H1 (cell line): ENCODE measurements at regions not wholly inside any gene's neighbourhood (a gene's known extent, or its start where the extent isn't known, plus 50 kb on each side); places are given as distances from the start of the nearest gene placed in this dataset.

Source experiments
- CTCF ChIA-PET: fragments of 300-600 bp; sonication (Branson Sonifier 250); formaldehyde crosslinking; loops from one replicate; lab custom pipeline; 2021; ENCODE audit not compliant: partially characterized antibody; lab: Charles Lee
- POLR2A ChIA-PET: fragments of 300-600 bp; sonication (Branson Sonifier 250); formaldehyde crosslinking; loops from one replicate; lab custom pipeline; 2021; ENCODE audit warnings: inconsistent platforms; ENCODE audit not compliant: partially characterized antibody; lab: Charles Lee
- DNase-seq, 2 experiments: peaks; one replicate each; pipeline versions ENCODE4 v3.0.0 to v3.0.0-alpha.2; 2010 to 2022; ENCODE audit warnings: low spot score in 2 of 2, low read depth in 1 of 2, mixed read lengths in 1 of 2
- FAIRE-seq: peaks from 2 replicates; lab custom pipeline; 2011; peaks lifted over from hg19 to GRCh38; lab: Jason Lieb, UNC
- H2AFZ ChIP-seq: 2 replicates; pipeline ENCODE4 v1.8.1; 2012; ENCODE audit warnings: low read length, inconsistent platforms
- H2AK5ac ChIP-seq: 2 replicates; pipeline ENCODE4 v1.6.1; 2013; ENCODE audit warnings: low read depth, low read length
- H2BK120ac ChIP-seq: replicated peaks from 2 replicates; pipeline ENCODE3; 2013; ENCODE audit warnings: low read depth, low read length, inconsistent platforms
- H2BK12ac ChIP-seq: 2 replicates; pipeline ENCODE4 v1.6.1; 2013; ENCODE audit warnings: low read depth, low read length
- H2BK15ac ChIP-seq: 2 replicates; pipeline ENCODE4 v1.6.1; 2013; ENCODE audit warnings: low read length
- H2BK20ac ChIP-seq: 2 replicates; pipeline ENCODE4 v1.6.1; 2013; ENCODE audit warnings: low read length
- H2BK5ac ChIP-seq: 2 replicates; pipeline ENCODE4 v1.6.1; 2013; ENCODE audit warnings: low read depth, low read length
- H3K14ac ChIP-seq: 2 replicates; pipeline ENCODE4 v1.6.1; 2013; ENCODE audit warnings: inconsistent platforms; ENCODE audit not compliant: insufficient read length
- H3K18ac ChIP-seq: 2 replicates; pipeline ENCODE4 v1.6.1; 2013; ENCODE audit warnings: low read length; ENCODE audit errors: extremely low read depth
- H3K23ac ChIP-seq: 2 replicates; pipeline ENCODE4 v1.6.1; 2013; ENCODE audit warnings: inconsistent platforms; ENCODE audit not compliant: insufficient read length
- H3K23me2 ChIP-seq: 2 replicates; pipeline ENCODE4 v1.6.1; 2013; ENCODE audit warnings: low read depth, low read length
- H3K27ac ChIP-seq: 2 replicates; pipeline ENCODE4 v1.6.1; 2011; ENCODE audit warnings: low read depth, low read length, inconsistent platforms
- H3K27me3 ChIP-seq, 4 experiments: replicated peaks in 1 of 4; 1 replicate in 1 of 4; 2 replicates in 3 of 4; pipeline versions ENCODE4 v1.6.1 to v1.8.1; 2011 to 2013; ENCODE audit warnings: low read length in 3 of 4, mild to moderate bottlenecking in 3 of 4, inconsistent platforms in 2 of 4, mixed read lengths in 2 of 4, moderate library complexity in 1 of 4; ENCODE audit not compliant: control insufficient read depth in 3 of 4, insufficient read depth in 3 of 4; ENCODE audit errors: extremely low read depth in 1 of 4
- H3K36me3 ChIP-seq, 4 experiments: 2 replicates each; pipeline versions ENCODE4 v1.6.1 to v1.8.1; 2011 to 2013; ENCODE audit warnings: mild to moderate bottlenecking in 4 of 4, low read length in 3 of 4, moderate library complexity in 2 of 4, control low read depth in 1 of 4, inconsistent platforms in 1 of 4; ENCODE audit not compliant: insufficient read depth in 4 of 4, control insufficient read depth in 2 of 4
- H3K4ac ChIP-seq: replicated peaks from 2 replicates; pipeline ENCODE3; 2013; ENCODE audit warnings: low read length, low read depth, mixed read lengths, inconsistent platforms; ENCODE audit not compliant: insufficient read length
- H3K4me1 ChIP-seq, 4 experiments: replicated peaks in 1 of 4; 1 replicate in 1 of 4; 2 replicates in 3 of 4; pipeline versions ENCODE4 v1.6.1 to v1.8.1; 2011 to 2013; ENCODE audit warnings: low read length in 3 of 4, inconsistent platforms in 2 of 4, mixed read lengths in 1 of 4; ENCODE audit not compliant: insufficient read depth in 4 of 4, control insufficient read depth in 3 of 4
- H3K4me2 ChIP-seq, 2 experiments: 2 replicates each; pipeline versions ENCODE4 v1.6.1 to v1.8.1; 2011 to 2013; ENCODE audit warnings: low read depth in 2 of 2, low read length in 2 of 2, control low read depth in 1 of 2, inconsistent platforms in 1 of 2, mild to moderate bottlenecking in 1 of 2; ENCODE audit not compliant: insufficient read depth in 1 of 2
- H3K4me3 ChIP-seq, 4 experiments: fragments of 200-600, 300-600 bp in 1 of 4; sonication (generic), shearing (Covaris generic), sonication (Bioruptor Twin) in 1 of 4; 2 replicates each; pipeline versions ENCODE4 v1.5.1 to v1.8.1; 2011 to 2016; ENCODE audit warnings: low read length in 4 of 4, low read depth in 3 of 4, control low read depth in 2 of 4, inconsistent platforms in 2 of 4, mild to moderate bottlenecking in 2 of 4, mixed read lengths in 1 of 4, moderate library complexity in 1 of 4; ENCODE audit not compliant: insufficient read depth in 2 of 4; ENCODE audit errors: extremely low read depth in 1 of 4
- H3K56ac ChIP-seq: replicated peaks from 2 replicates; pipeline ENCODE3; 2013; ENCODE audit warnings: low read depth, mild to moderate bottlenecking, mixed read lengths, low read length, inconsistent platforms; ENCODE audit not compliant: insufficient read length
- H3K79me1 ChIP-seq: 2 replicates; pipeline ENCODE4 v1.6.1; 2013; ENCODE audit warnings: low read depth, low read length, control low read depth
- H3K79me2 ChIP-seq, 2 experiments: 2 replicates each; pipeline versions ENCODE4 v1.6.1 to v1.8.1; 2012 to 2013; ENCODE audit warnings: low read length in 2 of 2, mild to moderate bottlenecking in 2 of 2, inconsistent platforms in 1 of 2; ENCODE audit not compliant: insufficient read depth in 2 of 2, control insufficient read depth in 1 of 2
- H3K9ac ChIP-seq, 4 experiments: replicated peaks in 1 of 4; 1 replicate in 1 of 4; 2 replicates in 3 of 4; pipeline versions ENCODE4 v1.6.1 to v1.8.1; 2011 to 2013; ENCODE audit warnings: low read depth in 3 of 4, low read length in 3 of 4, control low read depth in 2 of 4, mild to moderate bottlenecking in 2 of 4, moderate library complexity in 2 of 4, inconsistent platforms in 1 of 4; ENCODE audit errors: extremely low read depth in 1 of 4
- H3K9me3 ChIP-seq, 2 experiments: 2 replicates each; pipeline versions ENCODE4 v1.6.1 to v1.8.1; 2012 to 2013; ENCODE audit warnings: mild to moderate bottlenecking in 2 of 2, moderate library complexity in 2 of 2, control low read depth in 1 of 2, inconsistent platforms in 1 of 2, low read depth in 1 of 2, low read length in 1 of 2, mixed read lengths in 1 of 2; ENCODE audit not compliant: insufficient read depth in 2 of 2
- H4K20me1 ChIP-seq, 2 experiments: replicated peaks in 1 of 2; 2 replicates each; pipeline versions ENCODE3 to v1.8.1; 2011 to 2013; ENCODE audit warnings: inconsistent platforms in 2 of 2, low read length in 2 of 2, mild to moderate bottlenecking in 1 of 2; ENCODE audit not compliant: insufficient read depth in 2 of 2, control insufficient read depth in 1 of 2
- H4K5ac ChIP-seq: 2 replicates; pipeline ENCODE4 v1.6.1; 2013; ENCODE audit warnings: low read length, low read depth, mixed read lengths, inconsistent platforms; ENCODE audit not compliant: insufficient read length
- H4K8ac ChIP-seq: 2 replicates; pipeline ENCODE4 v1.8.0; 2013; ENCODE audit warnings: mild to moderate bottlenecking, moderate library complexity, low read length, inconsistent platforms; ENCODE audit not compliant: insufficient read depth; ENCODE audit errors: extremely low read depth
- H4K91ac ChIP-seq: replicated peaks from 2 replicates; pipeline ENCODE3; 2013; ENCODE audit warnings: low read length, mixed read lengths, inconsistent platforms; ENCODE audit not compliant: insufficient read length
- ASH2L ChIP-seq: fragments of 200-600, 300-600 bp; sonication (generic); IDR thresholded peaks from one replicate; pipeline ENCODE4 v1.7.1; 2017; ENCODE audit warnings: low read length
- CTBP2 ChIP-seq: IDR thresholded peaks from 2 replicates; pipeline ENCODE4 v1.7.0; 2011; ENCODE audit warnings: borderline replicate concordance, mild to moderate bottlenecking, moderate library complexity, mixed read lengths, low read length; ENCODE audit not compliant: insufficient read depth, insufficient read length
- WGBS, 2 experiments: shearing (Covaris generic) in 1 of 2; methylation state at CpG; one replicate each; pipeline versions ENCODE4 v1.1.6 to v1.1.7; 2013 to 2015; ENCODE audit warnings: low lambda C conversion rate in 2 of 2, mixed read lengths in 2 of 2, inconsistent platforms in 1 of 2, low coverage in 1 of 2, missing lambda C conversion rate in 1 of 2; ENCODE audit not compliant: insufficient replicate concordance in 2 of 2, insufficient coverage in 1 of 2, insufficient read length in 1 of 2; ENCODE audit errors: extremely low coverage in 1 of 2, missing lambda C conversion rate in 1 of 2; 5-methylcytosine and 5-hydroxymethylcytosine counted together

GRCh38 chr4:128470492-128471053 is 183.0 kb upstream of the PGRMC2 start:
- Histone ChIP-seq H3K4me1 (no peaks in the 10 kb centered on the region), H3K18ac (no peak overlapping the region), H3K9ac (no peak overlapping the region)
- TF ChIP-seq ASH2L (no peak), CTBP2 (no peak)
- TF ChIP-seq, all 59 proteins: peak for 0
- ChIA-PET CTCF (interaction anchor here (0.6 to 2.4 kb wide), 4 partner anchors 10 to 132 kb away, joined by 3 to 10 read pairs (median 7); no protein-coding TSS in a partner anchor), POLR2A (no interaction called here)
- Histone ChIP-seq H2BK5ac (no peak overlapping the region), H3K27ac (no peak overlapping the region), H2AK5ac (no peak overlapping the region), H2BK20ac (no peak overlapping the region), H2BK15ac (no peak overlapping the region), H3K27me3 (no peaks in the 10 kb centered on the region), H3K4me3 (no peak overlapping the region), H3K23me2 (no peaks in the 10 kb centered on the region), H4K91ac (no peak overlapping the region), H3K14ac (no peak overlapping the region), H2AFZ (no peak overlapping the region), H3K4ac (no peak overlapping the region), H3K36me3 (no peaks in the 10 kb centered on the region), H4K5ac (no peak overlapping the region), H3K4me2 (no peak overlapping the region), H3K56ac (no peak overlapping the region), H3K23ac (no peak overlapping the region), H3K79me1 (no peaks in the 10 kb centered on the region), H2BK120ac (no peak overlapping the region), H4K8ac (no peak overlapping the region), H2BK12ac (no peak overlapping the region), H3K9me3 (no peaks in the 10 kb centered on the region), H3K79me2 (no peaks in the 10 kb centered on the region), H4K20me1 (no peaks in the 10 kb centered on the region)
- DNase-seq: no peak
- no peak for FAIRE-seq
- 89% methylated on average over 5 of the region's 5 CpGs; no CpG with 5 or more reads in 1 of the 2 experiments for WGBS, 2 experiments
